Coronary artery (tissue), 2 donors: ENCODE measurements at regions not wholly inside any gene's neighbourhood (a gene's known extent, or its start where the extent isn't known, plus 50 kb on each side); places are given as distances from the start of the nearest gene placed in this dataset.

Experiments
- DNase-seq: peaks from one replicate; pipeline ENCODE4 v3.0.0-alpha.2; 2017; ENCODE audit warnings: low spot score
- H3K27ac ChIP-seq, 2 donors: fragments of 200-600 bp; sonication (generic); one replicate each; pipeline ENCODE4 v1.5.1; 2016 to 2019
- H3K4me3 ChIP-seq: fragments of 200-600 bp; sonication (generic); 2 replicates; pipeline ENCODE4 v1.5.1; 2016; ENCODE audit warnings: mild to moderate bottlenecking, moderate library complexity
- TF ChIP-seq, protein P1 (sequence below): fragments of 200-600 bp; sonication (generic); IDR thresholded peaks from one replicate; pipeline ENCODE4 v1.5.1; 2019; ENCODE audit warnings: antibody characterized with exemption

- no peak overlapping the region for H3K4me3 ChIP-seq
- TF ChIP-seq, protein P1, sequence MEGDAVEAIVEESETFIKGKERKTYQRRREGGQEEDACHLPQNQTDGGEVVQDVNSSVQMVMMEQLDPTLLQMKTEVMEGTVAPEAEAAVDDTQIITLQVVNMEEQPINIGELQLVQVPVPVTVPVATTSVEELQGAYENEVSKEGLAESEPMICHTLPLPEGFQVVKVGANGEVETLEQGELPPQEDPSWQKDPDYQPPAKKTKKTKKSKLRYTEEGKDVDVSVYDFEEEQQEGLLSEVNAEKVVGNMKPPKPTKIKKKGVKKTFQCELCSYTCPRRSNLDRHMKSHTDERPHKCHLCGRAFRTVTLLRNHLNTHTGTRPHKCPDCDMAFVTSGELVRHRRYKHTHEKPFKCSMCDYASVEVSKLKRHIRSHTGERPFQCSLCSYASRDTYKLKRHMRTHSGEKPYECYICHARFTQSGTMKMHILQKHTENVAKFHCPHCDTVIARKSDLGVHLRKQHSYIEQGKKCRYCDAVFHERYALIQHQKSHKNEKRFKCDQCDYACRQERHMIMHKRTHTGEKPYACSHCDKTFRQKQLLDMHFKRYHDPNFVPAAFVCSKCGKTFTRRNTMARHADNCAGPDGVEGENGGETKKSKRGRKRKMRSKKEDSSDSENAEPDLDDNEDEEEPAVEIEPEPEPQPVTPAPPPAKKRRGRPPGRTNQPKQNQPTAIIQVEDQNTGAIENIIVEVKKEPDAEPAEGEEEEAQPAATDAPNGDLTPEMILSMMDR, result no peak
- no peak overlapping the region for H3K27ac ChIP-seq
- DNase-seq, result no peak
These were observed 287.1 kb upstream of the SGK1 start for GRCh38 chr6:134605034-134605433.

GRCh38 chr6:134604014-134604676 lies 286.2 kb upstream of the SGK1 start:
- H3K4me3 ChIP-seq, result no peak overlapping the region
- no peak for DNase-seq
- H3K27ac ChIP-seq, result no peak overlapping the region
- TF ChIP-seq, protein P1, result no peak

DNA sequence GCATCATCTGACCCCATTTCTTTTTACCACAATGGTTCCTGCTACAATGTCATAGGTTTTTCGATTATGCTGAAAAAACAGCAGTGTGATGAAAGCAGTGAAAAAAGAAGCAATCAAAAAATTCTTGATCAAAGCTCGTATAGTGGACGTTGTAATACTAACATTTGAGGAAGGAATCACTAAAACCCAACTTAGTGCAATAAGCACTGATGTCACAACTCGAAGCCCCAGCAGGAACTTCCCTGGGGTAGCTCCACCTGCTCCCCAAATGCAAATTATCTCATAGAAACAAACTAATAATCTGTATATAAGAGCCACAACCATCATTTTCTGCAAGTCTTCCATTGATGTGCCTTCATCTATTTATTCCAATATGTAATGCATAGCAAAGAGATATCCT lies 285.6 kb upstream of the SGK1 start:
- Histone ChIP-seq H3K4me3 (no peak overlapping the region), H3K27ac (no peak overlapping the region)
- TF ChIP-seq, protein P1, result no peak
- DNase-seq, result no peak

- TF ChIP-seq, protein P1, result no peak
- H3K27ac ChIP-seq, result no peak overlapping the region
- DNase-seq, result no peak
- no peak overlapping the region for H3K4me3 ChIP-seq
These were observed 284.2 kb upstream of the SGK1 start for GRCh38 chr6:134602123-134602522.

GRCh38 chr6:134600671-134601070 lies 282.8 kb upstream of the SGK1 start:
- TF ChIP-seq, protein P1, result no peak
- DNase-seq, result no peak
- Histone ChIP-seq H3K4me3 (no peak overlapping the region), H3K27ac (no peak overlapping the region)

DNA sequence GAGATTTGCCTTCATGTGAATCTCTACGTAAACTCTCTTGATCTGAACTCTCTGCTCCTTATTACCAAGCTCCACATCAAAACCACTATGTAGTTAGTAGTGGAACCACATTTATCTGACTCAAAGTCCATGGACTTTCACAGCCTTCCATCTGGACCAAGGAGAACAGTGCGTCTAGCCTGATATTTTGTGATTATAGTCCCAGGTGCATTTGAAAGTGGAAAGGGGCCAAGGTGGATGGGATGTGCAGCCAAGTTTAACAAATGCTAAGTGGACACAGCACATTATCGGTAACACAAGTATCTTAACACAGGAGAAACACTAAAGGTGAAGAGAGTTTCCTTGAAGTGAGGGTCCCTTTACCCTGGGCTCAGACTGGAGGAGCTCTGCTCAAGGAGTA lies 281.2 kb upstream of the SGK1 start:
- Histone ChIP-seq H3K4me3 (no peak overlapping the region), H3K27ac (no peak overlapping the region)
- TF ChIP-seq, protein P1, result no peak
- no peak for DNase-seq

GRCh38 chr6:134596191-134596590 lies 278.3 kb upstream of the SGK1 start:
- no peak for DNase-seq
- TF ChIP-seq, protein P1, result no peak
- Histone ChIP-seq H3K27ac (no peak overlapping the region), H3K4me3 (no peak overlapping the region)
